Neural cell (in vitro differentiated cells): ENCODE measurements at regions not wholly inside any gene's neighbourhood (a gene's known extent, or its start where the extent isn't known, plus 50 kb on each side); places are given as distances from the start of the nearest gene placed in this dataset.

Source experiments
- H2AFZ ChIP-seq: fragments of 200-600, 300-800 bp; sonication (generic), shearing (Covaris generic); 2 replicates; pipeline ENCODE4 v1.6.0; 2014; ENCODE audit warnings: low read depth, mild to moderate bottlenecking, antibody characterized with exemption, low read length, moderate library complexity
- H3F3A ChIP-seq: fragments of 200-600 bp; shearing (Covaris generic); 2 replicates; pipeline ENCODE4 v1.6.1; 2016; ENCODE audit warnings: mild to moderate bottlenecking, moderate library complexity, mixed read lengths, antibody characterized with exemption, low read length; ENCODE audit not compliant: insufficient read depth, poor library complexity, severe bottlenecking
- H3K27ac ChIP-seq: fragments of 200-600, 300-800 bp; sonication (generic), shearing (Covaris generic); 2 replicates; pipeline ENCODE4 v1.5.1; 2014; ENCODE audit warnings: mild to moderate bottlenecking, low read length, moderate library complexity
- H3K27me3 ChIP-seq: fragments of 300-800, 200-600 bp; sonication (generic), shearing (Covaris generic); 2 replicates; pipeline ENCODE4 v1.6.0; 2014; ENCODE audit warnings: mild to moderate bottlenecking, low read depth, low read length, moderate library complexity; ENCODE audit not compliant: insufficient read depth
- H3K36me3 ChIP-seq: fragments of 300-800, 200-600 bp; sonication (generic), shearing (Covaris generic); 2 replicates; pipeline ENCODE4 v1.5.1; 2014; ENCODE audit warnings: mild to moderate bottlenecking, antibody characterized with exemption, low read length, moderate library complexity; ENCODE audit not compliant: insufficient read depth
- H3K4me2 ChIP-seq: fragments of 300-800, 200-600 bp; sonication (generic), shearing (Covaris generic); 2 replicates; pipeline ENCODE4 v1.6.0; 2014; ENCODE audit warnings: mild to moderate bottlenecking, low read length
- H3K4me3 ChIP-seq: fragments of 300-800, 200-600 bp; sonication (generic), shearing (Covaris generic); 2 replicates; pipeline ENCODE4 v1.5.1; 2014; ENCODE audit warnings: mild to moderate bottlenecking, low read length, moderate library complexity
- H3K79me2 ChIP-seq: fragments of 200-600 bp; shearing (Covaris generic); replicated peaks from 2 replicates; pipeline ENCODE4 v1.6.0; 2014; ENCODE audit warnings: mild to moderate bottlenecking, low read length, moderate library complexity; ENCODE audit not compliant: insufficient read depth
- H3K9ac ChIP-seq: fragments of 300-800, 200-600 bp; sonication (generic), shearing (Covaris generic); 2 replicates; pipeline ENCODE4 v1.6.1; 2016; ENCODE audit warnings: mild to moderate bottlenecking, low read length, mixed read lengths
- H3K9me2 ChIP-seq: fragments of 200-600 bp; shearing (Covaris generic); 2 replicates; pipeline ENCODE4 v1.6.1; 2016; ENCODE audit warnings: mild to moderate bottlenecking, low read length, mixed read lengths; ENCODE audit not compliant: insufficient read depth
- H3K9me3 ChIP-seq: fragments of 200-600, 300-800 bp; sonication (generic), shearing (Covaris generic); 2 replicates; pipeline ENCODE4 v1.6.1; 2016; ENCODE audit warnings: mild to moderate bottlenecking, mixed run types, low read length, moderate library complexity, mixed read lengths
- H4K20me1 ChIP-seq: fragments of 200-600 bp; shearing (Covaris generic); 2 replicates; pipeline ENCODE4 v1.6.1; 2016; ENCODE audit warnings: mild to moderate bottlenecking, mixed run types; ENCODE audit not compliant: insufficient read depth
- EP300 ChIP-seq: fragments of 450-650 bp; conservative IDR thresholded peaks from 2 replicates; pipeline ENCODE4 v1.6.1; 2014; ENCODE audit warnings: antibody characterized with exemption, mild to moderate bottlenecking, moderate library complexity; ENCODE audit not compliant: poor library complexity, severe bottlenecking
- EZH2 ChIP-seq: fragments of 200-600, 300-800 bp; shearing (Covaris generic), sonication (generic); IDR thresholded peaks from 2 replicates; pipeline ENCODE4 v1.6.1; 2014; ENCODE audit warnings: antibody characterized with exemption, low read length, borderline replicate concordance, mild to moderate bottlenecking; ENCODE audit not compliant: insufficient read depth, poor library complexity, severe bottlenecking
- MXI1 ChIP-seq: fragments of 450-650 bp; conservative IDR thresholded peaks from 2 replicates; pipeline ENCODE4 v1.6.1; 2014; ENCODE audit warnings: antibody characterized with exemption, mild to moderate bottlenecking; ENCODE audit not compliant: poor library complexity, severe bottlenecking
- POLR2AphosphoS5 ChIP-seq: IDR thresholded peaks from 2 replicates; pipeline ENCODE4 v1.6.1; 2012
- RAD21 ChIP-seq: fragments of 450-650 bp; conservative IDR thresholded peaks from 2 replicates; pipeline ENCODE4 v1.6.1; 2014; ENCODE audit warnings: antibody characterized with exemption, mild to moderate bottlenecking, moderate library complexity
- SMC3 ChIP-seq: fragments of 450-650 bp; conservative IDR thresholded peaks from 2 replicates; pipeline ENCODE4 v1.6.1; 2014; ENCODE audit warnings: antibody characterized with exemption, mild to moderate bottlenecking, moderate library complexity; ENCODE audit not compliant: poor library complexity
- TAF1 ChIP-seq: IDR thresholded peaks from 2 replicates; pipeline ENCODE4 v1.6.1; 2012; ENCODE audit warnings: low read depth
- TF ChIP-seq, protein P1 (sequence below): fragments of 450-650 bp; IDR thresholded peaks from 2 replicates; pipeline ENCODE4 v1.5.1; 2014; ENCODE audit warnings: antibody characterized with exemption, mild to moderate bottlenecking, moderate library complexity; ENCODE audit not compliant: poor library complexity, severe bottlenecking
- TF ChIP-seq, protein P2 (sequence below): IDR thresholded peaks from 2 replicates; pipeline ENCODE4 v1.6.1; 2012; ENCODE audit warnings: borderline replicate concordance

DNA sequence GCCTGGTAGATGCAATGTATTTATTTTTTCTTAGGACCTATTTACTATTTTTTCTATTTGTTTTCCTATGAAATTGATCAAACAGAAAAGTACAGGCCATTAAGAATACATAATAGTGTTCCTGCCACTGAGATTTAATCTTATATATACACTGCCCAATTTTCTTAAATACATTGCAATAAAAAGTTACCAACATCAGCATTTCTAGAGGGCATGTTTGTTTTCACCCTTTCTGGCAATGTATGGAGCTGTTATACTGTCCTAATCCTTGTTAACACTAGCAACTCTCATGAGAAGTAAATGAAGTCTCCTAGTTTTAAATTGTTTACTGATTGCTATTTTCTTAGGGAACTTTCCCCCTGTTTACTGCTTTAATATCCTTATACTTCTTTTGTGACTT, 359.1 kb upstream of the SEMA3A start:
- Histone ChIP-seq H3K36me3 (no peaks in the 10 kb centered on the region), H3K9me3 (no peaks in the 10 kb centered on the region), H3F3A (no peaks in the 10 kb centered on the region), H3K79me2 (no peaks in the 10 kb centered on the region), H3K4me2 (no peak overlapping the region), H3K4me3 (no peak overlapping the region), H3K9me2 (no peaks in the 10 kb centered on the region), H4K20me1 (no peaks in the 10 kb centered on the region), H3K9ac (no peak overlapping the region), H3K27ac (no peak overlapping the region), H3K27me3 (no peaks in the 10 kb centered on the region), H2AFZ (no peak overlapping the region)
- TF ChIP-seq EP300 (no peak), POLR2AphosphoS5 (no peak), EZH2 (no peak), SMC3 (no peak), MXI1 (no peak), RAD21 (no peak), TAF1 (no peak)
- TF ChIP-seq, protein P1, sequence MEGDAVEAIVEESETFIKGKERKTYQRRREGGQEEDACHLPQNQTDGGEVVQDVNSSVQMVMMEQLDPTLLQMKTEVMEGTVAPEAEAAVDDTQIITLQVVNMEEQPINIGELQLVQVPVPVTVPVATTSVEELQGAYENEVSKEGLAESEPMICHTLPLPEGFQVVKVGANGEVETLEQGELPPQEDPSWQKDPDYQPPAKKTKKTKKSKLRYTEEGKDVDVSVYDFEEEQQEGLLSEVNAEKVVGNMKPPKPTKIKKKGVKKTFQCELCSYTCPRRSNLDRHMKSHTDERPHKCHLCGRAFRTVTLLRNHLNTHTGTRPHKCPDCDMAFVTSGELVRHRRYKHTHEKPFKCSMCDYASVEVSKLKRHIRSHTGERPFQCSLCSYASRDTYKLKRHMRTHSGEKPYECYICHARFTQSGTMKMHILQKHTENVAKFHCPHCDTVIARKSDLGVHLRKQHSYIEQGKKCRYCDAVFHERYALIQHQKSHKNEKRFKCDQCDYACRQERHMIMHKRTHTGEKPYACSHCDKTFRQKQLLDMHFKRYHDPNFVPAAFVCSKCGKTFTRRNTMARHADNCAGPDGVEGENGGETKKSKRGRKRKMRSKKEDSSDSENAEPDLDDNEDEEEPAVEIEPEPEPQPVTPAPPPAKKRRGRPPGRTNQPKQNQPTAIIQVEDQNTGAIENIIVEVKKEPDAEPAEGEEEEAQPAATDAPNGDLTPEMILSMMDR = no peak
- TF ChIP-seq, protein P2, sequence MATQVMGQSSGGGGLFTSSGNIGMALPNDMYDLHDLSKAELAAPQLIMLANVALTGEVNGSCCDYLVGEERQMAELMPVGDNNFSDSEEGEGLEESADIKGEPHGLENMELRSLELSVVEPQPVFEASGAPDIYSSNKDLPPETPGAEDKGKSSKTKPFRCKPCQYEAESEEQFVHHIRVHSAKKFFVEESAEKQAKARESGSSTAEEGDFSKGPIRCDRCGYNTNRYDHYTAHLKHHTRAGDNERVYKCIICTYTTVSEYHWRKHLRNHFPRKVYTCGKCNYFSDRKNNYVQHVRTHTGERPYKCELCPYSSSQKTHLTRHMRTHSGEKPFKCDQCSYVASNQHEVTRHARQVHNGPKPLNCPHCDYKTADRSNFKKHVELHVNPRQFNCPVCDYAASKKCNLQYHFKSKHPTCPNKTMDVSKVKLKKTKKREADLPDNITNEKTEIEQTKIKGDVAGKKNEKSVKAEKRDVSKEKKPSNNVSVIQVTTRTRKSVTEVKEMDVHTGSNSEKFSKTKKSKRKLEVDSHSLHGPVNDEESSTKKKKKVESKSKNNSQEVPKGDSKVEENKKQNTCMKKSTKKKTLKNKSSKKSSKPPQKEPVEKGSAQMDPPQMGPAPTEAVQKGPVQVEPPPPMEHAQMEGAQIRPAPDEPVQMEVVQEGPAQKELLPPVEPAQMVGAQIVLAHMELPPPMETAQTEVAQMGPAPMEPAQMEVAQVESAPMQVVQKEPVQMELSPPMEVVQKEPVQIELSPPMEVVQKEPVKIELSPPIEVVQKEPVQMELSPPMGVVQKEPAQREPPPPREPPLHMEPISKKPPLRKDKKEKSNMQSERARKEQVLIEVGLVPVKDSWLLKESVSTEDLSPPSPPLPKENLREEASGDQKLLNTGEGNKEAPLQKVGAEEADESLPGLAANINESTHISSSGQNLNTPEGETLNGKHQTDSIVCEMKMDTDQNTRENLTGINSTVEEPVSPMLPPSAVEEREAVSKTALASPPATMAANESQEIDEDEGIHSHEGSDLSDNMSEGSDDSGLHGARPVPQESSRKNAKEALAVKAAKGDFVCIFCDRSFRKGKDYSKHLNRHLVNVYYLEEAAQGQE = no peak

GRCh38 chr7:84549409-84549808, 354.8 kb upstream of the SEMA3A start:
- no peak overlapping the region for H3K4me3 ChIP-seq
- no peak overlapping the region for H3K9ac ChIP-seq
- no peaks in the 10 kb centered on the region for H3K36me3 ChIP-seq
- no peak overlapping the region for H2AFZ ChIP-seq
- H4K20me1 ChIP-seq = no peaks in the 10 kb centered on the region
- no peaks in the 10 kb centered on the region for H3K27me3 ChIP-seq
- no peak overlapping the region for H3K27ac ChIP-seq
- no peaks in the 10 kb centered on the region for H3K79me2 ChIP-seq
- no peaks in the 10 kb centered on the region for H3K9me2 ChIP-seq
- no peak overlapping the region for H3K4me2 ChIP-seq
- H3K9me3 ChIP-seq = no peaks in the 10 kb centered on the region
- no peak for TF ChIP-seq RAD21
- TF ChIP-seq SMC3 = no peak
- TF ChIP-seq TAF1 = no peak
- TF ChIP-seq POLR2AphosphoS5 = no peak
- TF ChIP-seq, protein P1 = no peak
- TF ChIP-seq, protein P2 = no peak
- TF ChIP-seq EP300 = no peak
- TF ChIP-seq MXI1 = no peak
- no peak for TF ChIP-seq EZH2
- no peaks in the 10 kb centered on the region for H3F3A ChIP-seq
